IPS DF 6.9 (cell line): ENCODE measurements at regions not wholly inside any gene's neighbourhood (a gene's known extent, or its start where the extent isn't known, plus 50 kb on each side); places are given as distances from the start of the nearest gene placed in this dataset.

Source experiments
- DNase-seq: peaks from one replicate; pipeline ENCODE4 v3.0.0-alpha.2; 2013; ENCODE audit warnings: low read depth, low spot score
- H3K27ac ChIP-seq: one replicate; pipeline ENCODE4 v1.5.1; 2013; ENCODE audit warnings: low read length, control low read depth
- H3K27me3 ChIP-seq: 2 replicates; pipeline ENCODE4 v1.6.1; 2013; ENCODE audit warnings: mild to moderate bottlenecking, low read length; ENCODE audit not compliant: control insufficient read depth, insufficient read depth
- H3K36me3 ChIP-seq: 2 replicates; pipeline ENCODE4 v1.6.1; 2013; ENCODE audit warnings: low read length; ENCODE audit not compliant: control insufficient read depth, insufficient read depth
- H3K4me1 ChIP-seq: 2 replicates; pipeline ENCODE4 v1.6.1; 2013; ENCODE audit warnings: low read length; ENCODE audit not compliant: control insufficient read depth, insufficient read depth
- H3K4me3 ChIP-seq: 2 replicates; pipeline ENCODE4 v1.5.1; 2013; ENCODE audit warnings: mild to moderate bottlenecking, low read length
- H3K9me3 ChIP-seq: 2 replicates; pipeline ENCODE4 v1.6.1; 2013; ENCODE audit warnings: low read length, inconsistent platforms; ENCODE audit not compliant: control insufficient read depth, insufficient read depth
- WGBS: extraction: QIAGEN DNeasy Blood & Tissue Kit; methylation state at CpG from one replicate; pipeline ENCODE4 v1.1.7; 2013; ENCODE audit warnings: mixed read lengths, missing lambda C conversion rate; ENCODE audit not compliant: insufficient read length, insufficient coverage; 5-methylcytosine and 5-hydroxymethylcytosine counted together

- Histone ChIP-seq H3K4me1 (no peaks in the 10 kb centered on the region), H3K27ac (no peak overlapping the region), H3K36me3 (no peaks in the 10 kb centered on the region), H3K27me3 (no peaks in the 10 kb centered on the region), H3K4me3 (no peak overlapping the region), H3K9me3 (no peaks in the 10 kb centered on the region)
- no peak for DNase-seq
- WGBS, result no CpG with 5 or more reads among the region's 1 CpG
Observed at GRCh38 chr18:29307982-29308381, 1131.1 kb upstream of the CDH2 start.

GRCh38 chr18:29307231-29307630 is 1130.3 kb upstream of the CDH2 start:
- Histone ChIP-seq H3K36me3 (no peaks in the 10 kb centered on the region), H3K27me3 (no peaks in the 10 kb centered on the region), H3K4me1 (no peaks in the 10 kb centered on the region), H3K4me3 (no peak overlapping the region), H3K9me3 (no peaks in the 10 kb centered on the region), H3K27ac (no peak overlapping the region)
- no CpG with 5 or more reads among the region's 2 CpGs for WGBS
- no peak for DNase-seq

- Histone ChIP-seq H3K9me3 (no peaks in the 10 kb centered on the region), H3K36me3 (no peaks in the 10 kb centered on the region), H3K4me1 (no peaks in the 10 kb centered on the region), H3K4me3 (no peak overlapping the region), H3K27ac (no peak overlapping the region), H3K27me3 (no peaks in the 10 kb centered on the region)
- WGBS, result no CpG with 5 or more reads among the region's 3 CpGs
- DNase-seq, result no peak
Observed at GRCh38 chr18:29305516-29305915, 1128.6 kb upstream of the CDH2 start.

- H3K27me3 ChIP-seq, result no peaks in the 10 kb centered on the region
- no peak for DNase-seq
- H3K4me3 ChIP-seq, result no peak overlapping the region
- no peaks in the 10 kb centered on the region for H3K4me1 ChIP-seq
- H3K9me3 ChIP-seq, result no peaks in the 10 kb centered on the region
- WGBS, result no CpG with 5 or more reads among the region's 3 CpGs
- H3K27ac ChIP-seq, result no peak overlapping the region
- no peaks in the 10 kb centered on the region for H3K36me3 ChIP-seq
Observed at GRCh38 chr18:29301048-29301447, 1124.1 kb upstream of the CDH2 start.

- H3K27ac ChIP-seq, result no peak overlapping the region
Observed at GRCh38 chr18:29285471-29285870, 1108.5 kb upstream of the CDH2 start.

GRCh38 chr18:29271501-29271900 is 1094.6 kb upstream of the CDH2 start:
- Histone ChIP-seq H3K4me3 (no peak overlapping the region), H3K27me3 (no peaks in the 10 kb centered on the region), H3K36me3 (no peaks in the 10 kb centered on the region), H3K4me1 (no peaks in the 10 kb centered on the region), H3K27ac (no peak overlapping the region), H3K9me3 (no peaks in the 10 kb centered on the region)
- DNase-seq, result no peak
- no CpG with 5 or more reads among the region's 2 CpGs for WGBS

More at GRCh38 chr18:29285471-29285870, 1108.5 kb upstream of the CDH2 start:
- H3K4me1 ChIP-seq, result no peaks in the 10 kb centered on the region
- no peak for DNase-seq
- no peak overlapping the region for H3K4me3 ChIP-seq
- WGBS, result no CpG with 5 or more reads among the region's 2 CpGs
- no peaks in the 10 kb centered on the region for H3K36me3 ChIP-seq
- no peaks in the 10 kb centered on the region for H3K9me3 ChIP-seq
- no peaks in the 10 kb centered on the region for H3K27me3 ChIP-seq

GRCh38 chr18:29259838-29260237 is 1082.9 kb upstream of the CDH2 start:
- H3K36me3 ChIP-seq, result no peaks in the 10 kb centered on the region
- H3K4me1 ChIP-seq, result no peaks in the 10 kb centered on the region
- H3K4me3 ChIP-seq, result no peak overlapping the region
- H3K27ac ChIP-seq, result no peak overlapping the region
- WGBS, result no CpG with 5 or more reads among the region's 2 CpGs
- H3K27me3 ChIP-seq, result no peaks in the 10 kb centered on the region
- DNase-seq, result no peak
- H3K9me3 ChIP-seq, result no peaks in the 10 kb centered on the region

- no peaks in the 10 kb centered on the region for H3K4me1 ChIP-seq
- no peaks in the 10 kb centered on the region for H3K27me3 ChIP-seq
- WGBS, result no CpG with 5 or more reads among the region's 2 CpGs
- no peak overlapping the region for H3K4me3 ChIP-seq
- no peak for DNase-seq
- no peaks in the 10 kb centered on the region for H3K36me3 ChIP-seq
- H3K27ac ChIP-seq, result no peak overlapping the region
- H3K9me3 ChIP-seq, result no peaks in the 10 kb centered on the region
Observed at GRCh38 chr18:29254123-29254522, 1077.2 kb upstream of the CDH2 start.

GRCh38 chr18:29251681-29252080 is 1074.8 kb upstream of the CDH2 start:
- Histone ChIP-seq H3K36me3 (no peaks in the 10 kb centered on the region), H3K4me1 (no peaks in the 10 kb centered on the region), H3K9me3 (no peaks in the 10 kb centered on the region), H3K4me3 (no peak overlapping the region), H3K27ac (no peak overlapping the region), H3K27me3 (no peaks in the 10 kb centered on the region)
- DNase-seq, result no peak
- WGBS, result no CpG with 5 or more reads among the region's 1 CpG

GRCh38 chr18:29250843-29251242 is 1073.9 kb upstream of the CDH2 start:
- H3K4me3 ChIP-seq, result no peak overlapping the region
- H3K27me3 ChIP-seq, result no peaks in the 10 kb centered on the region

GRCh38 chr18:29250259-29250658 is 1073.3 kb upstream of the CDH2 start:
- Histone ChIP-seq H3K4me1 (no peaks in the 10 kb centered on the region), H3K27ac (no peak overlapping the region), H3K27me3 (no peaks in the 10 kb centered on the region), H3K4me3 (no peak overlapping the region), H3K36me3 (no peaks in the 10 kb centered on the region), H3K9me3 (no peaks in the 10 kb centered on the region)
- no CpG with 5 or more reads among the region's 4 CpGs for WGBS
- DNase-seq, result no peak

More at GRCh38 chr18:29250843-29251242, 1073.9 kb upstream of the CDH2 start:
- Histone ChIP-seq H3K27ac (no peak overlapping the region), H3K4me1 (no peaks in the 10 kb centered on the region), H3K9me3 (no peaks in the 10 kb centered on the region), H3K36me3 (no peaks in the 10 kb centered on the region)
- DNase-seq, result no peak
